Chondrocyte (in vitro differentiated cells): ENCODE measurements at regions not wholly inside any gene's neighbourhood (a gene's known extent, or its start where the extent isn't known, plus 50 kb on each side); places are given as distances from the start of the nearest gene placed in this dataset.

Experiments
- DNase-seq: peaks from one replicate; pipeline ENCODE4 v3.0.0; 2021; ENCODE audit warnings: mixed read lengths, low spot score
- H3K27ac Mint-ChIP-seq: one replicate; pipeline ENCODE4 v1.8.0; 2021; ENCODE audit warnings: mild to moderate bottlenecking, moderate library complexity, mixed read lengths; ENCODE audit not compliant: unreplicated experiment
- H3K27me3 Mint-ChIP-seq: 2 replicates; pipeline ENCODE4 v1.8.0; 2021; ENCODE audit warnings: low read depth, mixed read lengths
- H3K36me3 Mint-ChIP-seq: 2 replicates; pipeline ENCODE4 v1.8.0; 2021; ENCODE audit warnings: low read depth, mixed read lengths
- H3K4me1 Mint-ChIP-seq: 2 replicates; pipeline ENCODE4 v1.8.0; 2021; ENCODE audit warnings: low read depth, mild to moderate bottlenecking, mixed read lengths
- H3K4me3 Mint-ChIP-seq: one replicate; pipeline ENCODE4 v1.8.0; 2021; ENCODE audit warnings: mild to moderate bottlenecking, moderate library complexity, mixed read lengths; ENCODE audit not compliant: unreplicated experiment
- H3K9me3 Mint-ChIP-seq: 2 replicates; pipeline ENCODE4 v1.8.0; 2021; ENCODE audit warnings: low read depth, mixed read lengths
- CTCF ChIP-seq: fragments of 200-600 bp; sonication (generic); IDR thresholded peaks from 2 replicates; pipeline ENCODE4 v1.5.0; 2021; ENCODE audit warnings: antibody characterized with exemption, mild to moderate bottlenecking, moderate library complexity

DNA sequence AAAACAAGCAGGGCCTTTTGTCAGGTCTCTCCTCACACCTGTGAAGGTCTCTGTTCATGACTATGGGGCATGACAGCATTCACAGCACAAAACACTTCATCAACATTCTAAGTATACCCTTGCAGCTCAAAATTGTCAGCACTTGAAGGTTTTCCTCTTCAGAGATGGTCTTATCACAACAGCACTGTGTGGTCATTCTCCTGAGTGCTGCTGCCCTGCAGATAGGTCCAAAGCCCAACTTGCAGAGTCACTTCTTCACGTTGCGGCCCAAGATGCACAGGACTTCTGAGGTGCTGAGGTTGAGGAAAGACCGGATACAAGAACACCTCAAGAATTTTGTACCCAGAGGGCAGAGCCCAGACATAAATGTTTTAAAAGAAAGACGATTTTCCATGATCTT lies 574.5 kb downstream of the UQCRFS1 start:
- H3K4me3 Mint-ChIP-seq: no peak overlapping the region
- no peak for TF ChIP-seq CTCF
- H3K9me3 Mint-ChIP-seq: peaks cover 19% of the 10 kb centered on the region
- H3K4me1 Mint-ChIP-seq: peaks cover 2% of the 10 kb centered on the region
- H3K27me3 Mint-ChIP-seq: peaks cover 2% of the 10 kb centered on the region
- no peak overlapping the region for H3K27ac Mint-ChIP-seq
- no peak for DNase-seq
- H3K36me3 Mint-ChIP-seq: no peaks in the 10 kb centered on the region

DNA sequence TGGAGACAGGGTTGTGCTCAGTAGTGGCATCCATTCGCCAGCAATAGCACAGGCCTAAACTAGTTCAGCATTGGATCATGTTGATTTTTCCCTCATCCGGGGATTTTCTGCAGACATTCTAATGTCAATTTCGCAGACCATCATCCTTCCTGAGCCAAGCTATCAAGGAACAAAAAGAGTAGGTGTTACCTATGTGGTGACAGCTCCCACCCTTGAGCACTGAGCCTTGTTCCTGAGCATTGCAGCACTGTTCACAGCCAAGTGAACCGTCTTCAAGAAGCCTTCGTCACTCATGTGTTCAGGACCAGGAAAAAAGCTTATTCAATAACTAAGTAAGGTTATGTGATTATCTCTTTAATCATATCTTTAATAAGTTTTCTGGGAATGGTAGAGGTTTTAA lies 576.2 kb downstream of the UQCRFS1 start:
- no peak for TF ChIP-seq CTCF
- H3K9me3 Mint-ChIP-seq: peaks cover 19% of the 10 kb centered on the region
- no peaks in the 10 kb centered on the region for H3K36me3 Mint-ChIP-seq
- H3K4me1 Mint-ChIP-seq: peaks cover 2% of the 10 kb centered on the region
- no peak overlapping the region for H3K4me3 Mint-ChIP-seq
- H3K27ac Mint-ChIP-seq: no peak overlapping the region
- no peak for DNase-seq
- H3K27me3 Mint-ChIP-seq: peaks cover 2% of the 10 kb centered on the region

GRCh38 chr19:28636016-28636629 lies 576.8 kb downstream of the UQCRFS1 start:
- peaks cover 2% of the 10 kb centered on the region for H3K27me3 Mint-ChIP-seq
- H3K4me3 Mint-ChIP-seq: no peak overlapping the region
- H3K36me3 Mint-ChIP-seq: no peaks in the 10 kb centered on the region
- H3K9me3 Mint-ChIP-seq: peaks cover 19% of the 10 kb centered on the region
- no peak for DNase-seq
- peaks cover 2% of the 10 kb centered on the region for H3K4me1 Mint-ChIP-seq
- no peak overlapping the region for H3K27ac Mint-ChIP-seq
- TF ChIP-seq CTCF: no peak

DNA sequence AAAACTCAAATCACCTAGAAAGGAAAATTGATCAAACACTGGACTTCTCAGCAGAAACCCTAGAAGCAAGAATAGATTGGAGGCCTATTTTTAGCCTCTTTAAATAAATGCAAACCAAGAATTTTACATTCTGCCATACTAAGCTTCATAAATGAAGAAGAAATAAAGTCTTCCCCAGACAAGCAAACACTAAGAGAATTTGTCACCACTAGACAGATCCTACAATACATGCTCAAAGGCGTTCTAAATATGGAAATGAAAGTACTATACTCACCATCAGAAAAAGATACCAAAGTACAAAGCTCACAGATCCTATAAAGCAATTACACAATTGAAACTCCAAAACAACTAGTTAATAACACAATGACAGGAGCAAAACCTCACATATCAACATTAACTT lies 578.1 kb downstream of the UQCRFS1 start:
- H3K4me1 Mint-ChIP-seq: no peaks in the 10 kb centered on the region
- no peak for DNase-seq
- H3K27me3 Mint-ChIP-seq: no peaks in the 10 kb centered on the region
- peaks cover 17% of the 10 kb centered on the region for H3K9me3 Mint-ChIP-seq
- H3K4me3 Mint-ChIP-seq: no peak overlapping the region
- no peaks in the 10 kb centered on the region for H3K36me3 Mint-ChIP-seq
- no peak for TF ChIP-seq CTCF
- H3K27ac Mint-ChIP-seq: no peak overlapping the region

DNA sequence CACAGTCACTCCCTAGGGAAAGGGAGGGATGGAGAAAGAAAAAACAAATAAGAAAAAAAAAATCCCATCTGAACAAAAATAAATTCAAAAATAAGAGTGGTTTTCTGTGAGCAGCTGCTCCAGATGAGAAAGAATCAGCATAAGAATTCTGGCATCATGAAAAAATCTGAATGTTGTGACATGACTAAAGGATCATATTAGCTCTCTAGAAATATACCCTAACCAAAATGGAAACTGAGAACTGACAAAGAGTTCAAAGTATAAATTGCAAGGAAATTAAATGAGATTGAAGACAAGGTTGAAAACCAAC lies 579.0 kb downstream of the UQCRFS1 start:
- H3K36me3 Mint-ChIP-seq: no peaks in the 10 kb centered on the region
- peak; percentile 6 for TF ChIP-seq CTCF
- H3K9me3 Mint-ChIP-seq: peaks cover 23% of the 10 kb centered on the region
- no peaks in the 10 kb centered on the region for H3K4me1 Mint-ChIP-seq
- DNase-seq: no peak
- no peak overlapping the region for H3K27ac Mint-ChIP-seq
- no peak overlapping the region for H3K4me3 Mint-ChIP-seq
- no peaks in the 10 kb centered on the region for H3K27me3 Mint-ChIP-seq
